ENCODE measurements at regions not wholly inside any gene's neighbourhood (a gene's known extent, or its start where the extent isn't known, plus 50 kb on each side); places are given as distances from the start of the nearest gene placed in this dataset.

DNA sequence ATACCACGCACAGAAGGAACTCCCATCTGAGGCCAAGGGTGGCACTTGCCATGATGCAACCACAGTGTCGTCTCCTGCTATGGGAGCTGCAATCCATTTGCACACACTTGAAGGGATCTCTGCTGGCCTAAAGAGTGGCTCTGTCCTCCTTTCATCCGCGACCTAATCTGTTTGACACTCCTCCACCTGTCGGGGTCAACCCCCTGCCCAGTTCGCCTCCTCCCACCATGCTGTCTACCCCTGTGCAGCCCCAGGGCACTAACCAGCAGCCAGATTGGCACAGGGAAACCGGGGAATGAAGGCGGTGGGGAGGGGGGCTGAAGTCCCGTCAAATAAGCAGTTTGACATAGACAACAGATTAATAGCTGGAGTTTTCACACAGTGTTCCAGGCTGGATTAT, 58.1 kb upstream of the FOXQ1 start:
- no peak for TF ChIP-seq POLR2A (IDR thresholded peaks at IDR 0.05)
- TF ChIP-seq, protein P1, sequence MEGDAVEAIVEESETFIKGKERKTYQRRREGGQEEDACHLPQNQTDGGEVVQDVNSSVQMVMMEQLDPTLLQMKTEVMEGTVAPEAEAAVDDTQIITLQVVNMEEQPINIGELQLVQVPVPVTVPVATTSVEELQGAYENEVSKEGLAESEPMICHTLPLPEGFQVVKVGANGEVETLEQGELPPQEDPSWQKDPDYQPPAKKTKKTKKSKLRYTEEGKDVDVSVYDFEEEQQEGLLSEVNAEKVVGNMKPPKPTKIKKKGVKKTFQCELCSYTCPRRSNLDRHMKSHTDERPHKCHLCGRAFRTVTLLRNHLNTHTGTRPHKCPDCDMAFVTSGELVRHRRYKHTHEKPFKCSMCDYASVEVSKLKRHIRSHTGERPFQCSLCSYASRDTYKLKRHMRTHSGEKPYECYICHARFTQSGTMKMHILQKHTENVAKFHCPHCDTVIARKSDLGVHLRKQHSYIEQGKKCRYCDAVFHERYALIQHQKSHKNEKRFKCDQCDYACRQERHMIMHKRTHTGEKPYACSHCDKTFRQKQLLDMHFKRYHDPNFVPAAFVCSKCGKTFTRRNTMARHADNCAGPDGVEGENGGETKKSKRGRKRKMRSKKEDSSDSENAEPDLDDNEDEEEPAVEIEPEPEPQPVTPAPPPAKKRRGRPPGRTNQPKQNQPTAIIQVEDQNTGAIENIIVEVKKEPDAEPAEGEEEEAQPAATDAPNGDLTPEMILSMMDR (IDR thresholded peaks at IDR 0.05): no peak
- intact Hi-C loops (cut with DNase I): no loop called here

DNA sequence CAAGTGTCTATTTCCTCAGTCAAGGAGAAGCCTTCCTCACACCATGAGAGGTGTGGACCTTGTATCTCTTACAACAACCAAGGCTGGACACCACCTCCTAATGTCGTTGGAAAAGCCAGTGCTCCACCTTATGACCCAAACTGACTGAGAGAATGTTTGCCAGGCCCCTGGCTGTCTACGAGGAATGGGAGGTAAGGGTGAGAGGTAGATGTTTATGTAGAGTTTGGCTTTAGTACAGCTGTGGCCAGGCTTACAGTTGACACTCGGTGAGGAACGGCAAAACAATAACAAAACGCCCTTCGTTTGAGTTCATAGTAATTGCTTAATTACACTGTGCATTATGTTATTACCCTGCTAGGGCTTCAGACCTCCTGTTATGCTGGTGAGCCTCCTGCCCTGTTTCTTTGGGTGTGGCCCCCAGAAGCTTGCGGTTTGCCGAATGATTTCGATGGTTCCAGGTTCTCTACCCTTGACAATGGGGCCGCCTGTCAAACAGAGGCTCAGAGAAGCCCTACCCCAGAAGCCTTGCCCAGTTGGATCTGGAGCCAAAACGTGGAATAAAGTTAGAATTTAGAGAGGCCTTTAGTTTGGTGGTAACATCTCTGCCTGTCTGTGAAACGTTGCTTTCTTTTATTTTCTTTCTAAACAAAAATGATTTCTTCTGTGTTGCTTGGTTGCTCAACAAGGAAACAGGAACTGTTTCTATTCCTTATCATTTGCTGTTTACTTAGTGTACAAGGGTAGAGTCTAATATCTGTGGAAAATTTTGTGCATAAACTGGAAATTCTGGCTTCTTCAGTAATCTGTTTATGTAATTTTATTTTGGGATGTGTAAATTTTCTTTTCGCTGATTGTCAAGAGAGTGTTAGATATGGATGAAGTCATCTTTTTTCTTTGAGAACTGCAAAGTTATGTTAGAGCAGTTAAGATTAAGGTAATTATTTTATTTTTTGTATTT, 60.4 kb upstream of the FOXQ1 start:
- intact Hi-C loops (cut with DNase I): no loop called here
- H3K27ac ChIP-seq: no peak overlapping the region
- ATAC-seq (peak in 1 of 4 donors; percentile 37), DNase-seq (no peak)
- H3K4me1 ChIP-seq: no peaks in the 10 kb centered on the region
- WGBS (ENCODE audit: insufficient coverage, low coverage, low lambda C conversion rate, missing lambda C conversion rate): 67% methylated on average over 12 of the region's 13 CpGs
- no peaks in the 10 kb centered on the region for H3K27me3 ChIP-seq
- no peak overlapping the region for H3K4me3 ChIP-seq
- H3K36me3 ChIP-seq: no peaks in the 10 kb centered on the region
- H3K9me3 ChIP-seq: no peaks in the 10 kb centered on the region
- TF ChIP-seq, protein P1 (IDR thresholded peaks at IDR 0.05): no peak
- TF ChIP-seq POLR2A (IDR thresholded peaks at IDR 0.05): no peak

More for the DNA sequence above, 58.1 kb upstream of the FOXQ1 start:
- no peaks in the 10 kb centered on the region for H3K4me1 ChIP-seq
- no peak overlapping the region for H3K27ac ChIP-seq
- ATAC-seq: no peak
- no peaks in the 10 kb centered on the region for H3K36me3 ChIP-seq
- H3K4me3 ChIP-seq: no peak overlapping the region
- H3K9me3 ChIP-seq: no peaks in the 10 kb centered on the region
- no peaks in the 10 kb centered on the region for H3K27me3 ChIP-seq
- WGBS (ENCODE audit: insufficient coverage, low coverage, low lambda C conversion rate, missing lambda C conversion rate): 81% methylated on average over 9 of the region's 9 CpGs
- DNase-seq: no peak

DNA sequence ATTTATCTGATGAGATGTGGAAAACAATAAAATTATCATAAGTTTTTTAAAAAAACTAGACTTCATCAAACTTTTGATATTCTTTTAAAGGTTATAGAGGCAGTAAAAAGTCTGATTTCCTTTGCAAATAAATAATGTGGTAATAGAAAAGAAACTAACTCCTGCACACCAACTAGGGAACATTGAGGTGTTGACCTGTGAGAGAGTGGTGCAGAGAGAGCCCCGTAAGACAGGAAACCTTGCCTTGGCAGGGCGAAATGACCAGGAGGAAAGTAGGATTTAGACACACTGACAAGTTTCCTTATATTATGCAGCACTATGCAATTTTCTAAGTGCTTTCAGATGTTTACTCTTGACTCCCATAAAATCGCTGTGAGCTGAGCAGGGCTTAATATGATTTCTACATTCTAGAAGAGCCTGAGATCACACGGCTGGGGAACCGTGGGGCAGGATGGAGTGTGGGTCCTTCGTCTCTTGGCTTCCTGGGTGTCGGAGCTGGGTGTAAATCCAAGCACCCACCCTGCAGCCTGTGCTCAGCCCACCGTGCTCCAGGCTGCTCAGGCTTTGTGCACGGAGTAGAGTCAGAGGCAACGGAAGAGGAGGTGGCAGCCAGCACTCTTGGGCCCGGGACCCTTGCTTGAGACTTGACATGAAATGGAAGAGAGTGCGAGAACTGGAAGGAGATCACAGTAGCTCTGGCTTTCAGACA, 61.3 kb upstream of the FOXQ1 start:
- Histone ChIP-seq H3K27me3 (no peaks in the 10 kb centered on the region), H3K4me1 (no peaks in the 10 kb centered on the region), H3K9me3 (no peaks in the 10 kb centered on the region), H3K27ac (no peak overlapping the region), H3K4me3 (no peak overlapping the region), H3K36me3 (no peaks in the 10 kb centered on the region)
- ATAC-seq (no peak), DNase-seq (no peak)
- TF ChIP-seq, protein P1 (IDR thresholded peaks at IDR 0.05): no peak
- TF ChIP-seq POLR2A (IDR thresholded peaks at IDR 0.05): no peak
- 54% methylated on average over 8 of the region's 12 CpGs for WGBS (ENCODE audit: insufficient coverage, low coverage, low lambda C conversion rate, missing lambda C conversion rate)
- intact Hi-C loops (cut with DNase I): no loop called here

DNA sequence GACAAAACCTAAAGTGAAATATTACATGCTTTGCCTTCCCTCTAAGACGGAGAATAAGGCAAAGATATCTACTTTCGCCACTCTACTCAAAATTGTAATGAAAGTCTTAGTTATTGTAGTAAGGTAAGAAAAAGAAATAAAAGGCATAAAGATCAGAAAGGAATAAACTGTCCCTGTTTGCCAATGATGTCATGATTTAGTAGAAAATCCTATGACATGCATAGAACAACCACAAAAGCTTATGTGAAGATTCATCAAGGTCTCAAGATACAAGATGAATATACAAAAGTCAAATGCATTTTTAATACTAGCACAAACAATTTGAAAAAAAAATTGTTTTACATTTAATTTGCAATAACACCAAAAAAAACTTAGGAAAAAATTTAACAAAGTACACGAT, 64.0 kb upstream of the FOXQ1 start:
- intact Hi-C loops (cut with DNase I): no loop called here
- ATAC-seq: no peak
- no peaks in the 10 kb centered on the region for H3K4me1 ChIP-seq
- H3K27ac ChIP-seq: no peak overlapping the region
- 72% methylated on average over 3 of the region's 3 CpGs for WGBS (ENCODE audit: insufficient coverage, low coverage, low lambda C conversion rate, missing lambda C conversion rate)
- no peaks in the 10 kb centered on the region for H3K36me3 ChIP-seq
- TF ChIP-seq POLR2A (IDR thresholded peaks at IDR 0.05): no peak
- TF ChIP-seq, protein P1 (IDR thresholded peaks at IDR 0.05): no peak
- H3K9me3 ChIP-seq: no peaks in the 10 kb centered on the region
- no peak for DNase-seq
- no peak overlapping the region for H3K4me3 ChIP-seq
- no peaks in the 10 kb centered on the region for H3K27me3 ChIP-seq
